Fibroblast of lung (primary cell): ENCODE measurements at regions not wholly inside any gene's neighbourhood (a gene's known extent, or its start where the extent isn't known, plus 50 kb on each side); places are given as distances from the start of the nearest gene placed in this dataset.

ENCODE experiments used
- DNase-seq, 2 donors: peaks; one replicate each; pipeline versions ENCODE4 v3.0.0 to v3.0.0-alpha.2; 2010; ENCODE audit warnings: low read depth in 2 of 2
- H2AFZ ChIP-seq: 2 replicates; pipeline ENCODE4 v1.5.1; 2012; ENCODE audit warnings: low read length, control low read depth, inconsistent platforms
- H3K27ac ChIP-seq: 2 replicates; pipeline ENCODE4 v1.5.1; 2011; ENCODE audit warnings: low read length, control low read depth; ENCODE audit not compliant: insufficient read depth
- H3K27me3 ChIP-seq: 2 replicates; pipeline ENCODE4 v1.5.1; 2011; ENCODE audit warnings: mild to moderate bottlenecking, low read length; ENCODE audit not compliant: control insufficient read depth, insufficient read depth
- H3K36me3 ChIP-seq: 2 replicates; pipeline ENCODE4 v1.5.1; 2011; ENCODE audit warnings: low read length; ENCODE audit not compliant: control insufficient read depth, insufficient read depth
- H3K4me1 ChIP-seq: 2 replicates; pipeline ENCODE4 v1.5.1; 2011; ENCODE audit warnings: low read length; ENCODE audit not compliant: control insufficient read depth, insufficient read depth; ENCODE audit errors: extremely low read depth
- H3K4me2 ChIP-seq: 2 replicates; pipeline ENCODE4 v1.5.1; 2011; ENCODE audit warnings: low read length, control low read depth; ENCODE audit not compliant: insufficient read depth; ENCODE audit errors: extremely low read depth
- H3K4me3 ChIP-seq, 4 experiments: fragments of 200-600 bp in 1 of 4; sonication (generic) in 1 of 4; replicated peaks in 1 of 4; 2 replicates each; pipeline ENCODE4 v1.5.1; 2011 to 2016; ENCODE audit warnings: low read length in 4 of 4, low read depth in 3 of 4, mild to moderate bottlenecking in 3 of 4, control low read depth in 2 of 4, inconsistent platforms in 1 of 4, mixed read lengths in 1 of 4; ENCODE audit not compliant: insufficient read depth in 1 of 4; ENCODE audit errors: control extremely low read depth in 1 of 4
- H3K79me2 ChIP-seq: 2 replicates; pipeline ENCODE4 v1.5.1; 2012; ENCODE audit warnings: mild to moderate bottlenecking, low read length, inconsistent platforms; ENCODE audit not compliant: control insufficient read depth, insufficient read depth
- H3K9ac ChIP-seq: 2 replicates; pipeline ENCODE4 v1.5.1; 2011; ENCODE audit warnings: mild to moderate bottlenecking, low read length, control low read depth; ENCODE audit not compliant: insufficient read depth
- H3K9me3 ChIP-seq: 2 replicates; pipeline ENCODE4 v1.5.1; 2012; ENCODE audit warnings: low read depth, low read length; ENCODE audit not compliant: control insufficient read depth, insufficient read depth
- H4K20me1 ChIP-seq: 2 replicates; pipeline ENCODE4 v1.5.1; 2011; ENCODE audit warnings: low read length; ENCODE audit not compliant: control insufficient read depth, insufficient read depth; ENCODE audit errors: extremely low read depth
- EZH2 ChIP-seq: IDR thresholded peaks from 2 replicates; pipeline ENCODE4 v1.5.1; 2012; ENCODE audit warnings: low read length, control low read depth, mild to moderate bottlenecking; ENCODE audit errors: missing control alignments
- TF ChIP-seq, protein P1 (sequence below), 2 donors: IDR thresholded peaks in 1 of 2; conservative IDR thresholded peaks in 1 of 2; 1 replicate in 1 of 2; 2 replicates in 1 of 2; pipeline ENCODE4 v1.5.1; 2011 to 2012; ENCODE audit warnings: low read length in 2 of 2, control low read depth in 1 of 2, inconsistent platforms in 1 of 2, low read depth in 1 of 2, mild to moderate bottlenecking in 1 of 2

GRCh38 chr4:151820004-151820403, 59.2 kb upstream of the GATB start:
- H3K4me2 ChIP-seq: no peak overlapping the region
- H3K27ac ChIP-seq: no peak overlapping the region
- no peaks in the 10 kb centered on the region for H3K9me3 ChIP-seq
- no peaks in the 10 kb centered on the region for H3K27me3 ChIP-seq
- no peaks in the 10 kb centered on the region for H4K20me1 ChIP-seq
- no peak for DNase-seq
- H2AFZ ChIP-seq: no peak overlapping the region
- no peaks in the 10 kb centered on the region for H3K36me3 ChIP-seq
- no peak for TF ChIP-seq EZH2
- TF ChIP-seq, protein P1, sequence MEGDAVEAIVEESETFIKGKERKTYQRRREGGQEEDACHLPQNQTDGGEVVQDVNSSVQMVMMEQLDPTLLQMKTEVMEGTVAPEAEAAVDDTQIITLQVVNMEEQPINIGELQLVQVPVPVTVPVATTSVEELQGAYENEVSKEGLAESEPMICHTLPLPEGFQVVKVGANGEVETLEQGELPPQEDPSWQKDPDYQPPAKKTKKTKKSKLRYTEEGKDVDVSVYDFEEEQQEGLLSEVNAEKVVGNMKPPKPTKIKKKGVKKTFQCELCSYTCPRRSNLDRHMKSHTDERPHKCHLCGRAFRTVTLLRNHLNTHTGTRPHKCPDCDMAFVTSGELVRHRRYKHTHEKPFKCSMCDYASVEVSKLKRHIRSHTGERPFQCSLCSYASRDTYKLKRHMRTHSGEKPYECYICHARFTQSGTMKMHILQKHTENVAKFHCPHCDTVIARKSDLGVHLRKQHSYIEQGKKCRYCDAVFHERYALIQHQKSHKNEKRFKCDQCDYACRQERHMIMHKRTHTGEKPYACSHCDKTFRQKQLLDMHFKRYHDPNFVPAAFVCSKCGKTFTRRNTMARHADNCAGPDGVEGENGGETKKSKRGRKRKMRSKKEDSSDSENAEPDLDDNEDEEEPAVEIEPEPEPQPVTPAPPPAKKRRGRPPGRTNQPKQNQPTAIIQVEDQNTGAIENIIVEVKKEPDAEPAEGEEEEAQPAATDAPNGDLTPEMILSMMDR (conservative IDR thresholded peaks at IDR 0.05 in 1 of 2, IDR thresholded peaks at IDR 0.05 in 1 of 2; ENCODE audit: low read depth in 1 of 2, low read length in 2 of 2): no peak
- H3K4me3 ChIP-seq: no peak overlapping the region
- H3K9ac ChIP-seq: no peak overlapping the region
- H3K4me1 ChIP-seq: no peaks in the 10 kb centered on the region
- H3K79me2 ChIP-seq: no peaks in the 10 kb centered on the region

GRCh38 chr4:151811403-151811802, 50.6 kb upstream of the GATB start:
- Histone ChIP-seq H3K27me3 (no peaks in the 10 kb centered on the region), H4K20me1 (no peaks in the 10 kb centered on the region), H3K4me3 (no peak overlapping the region), H3K36me3 (no peaks in the 10 kb centered on the region), H3K4me1 (peaks cover 5% of the 10 kb centered on the region), H3K79me2 (no peaks in the 10 kb centered on the region), H2AFZ (no peak overlapping the region), H3K27ac (no peak overlapping the region), H3K9ac (no peak overlapping the region), H3K4me2 (no peak overlapping the region), H3K9me3 (no peaks in the 10 kb centered on the region)
- no peak for DNase-seq
- TF ChIP-seq, protein P1 (conservative IDR thresholded peaks at IDR 0.05 in 1 of 2, IDR thresholded peaks at IDR 0.05 in 1 of 2; ENCODE audit: low read depth in 1 of 2, low read length in 2 of 2): no peak
- no peak for TF ChIP-seq EZH2
